HG03469 (cell line): ENCODE measurements at regions not wholly inside any gene's neighbourhood (a gene's known extent, or its start where the extent isn't known, plus 50 kb on each side); places are given as distances from the start of the nearest gene placed in this dataset.
"Not testable (repeated sequence)": the region's sequence is repeated elsewhere in the genome, so short reads cannot be mapped to it uniquely, and the experiment has no call there.

Experiments used
- ATAC-seq: cut with Tn5 transposase; IDR thresholded peaks from one replicate; pipeline ENCODE4 v1.9.1; 2021; ENCODE audit warnings: mild to moderate bottlenecking, moderate library complexity, moderate number of reproducible peaks; ENCODE audit not compliant: unreplicated experiment

- ATAC-seq = not testable (repeated sequence)
Observed at GRCh38 chr4:111337186-111337876, 714.5 kb upstream of the PITX2 start.

- no peak for ATAC-seq
Observed at GRCh38 chr4:111359602-111360001, 736.7 kb upstream of the PITX2 start.

- ATAC-seq = no peak
Observed at GRCh38 chr4:111360906-111361305, 738.0 kb upstream of the PITX2 start.

GRCh38 chr4:111362941-111363361 is 740.1 kb upstream of the PITX2 start:
- ATAC-seq = no peak

- not testable (repeated sequence) for ATAC-seq
Observed at GRCh38 chr4:111377880-111378279, 755.0 kb upstream of the PITX2 start.

- ATAC-seq = no peak
Observed at GRCh38 chr4:111388561-111388960, 756.7 kb upstream of the FAM241A start.

- no peak for ATAC-seq
Observed at GRCh38 chr4:111391829-111392228, 753.4 kb upstream of the FAM241A start.

- ATAC-seq = no peak
Observed at GRCh38 chr4:111393781-111394180, 751.5 kb upstream of the FAM241A start.

- ATAC-seq = no peak
Observed at GRCh38 chr4:111398906-111399330, 746.3 kb upstream of the FAM241A start.

GRCh38 chr4:111399623-111400022 is 745.6 kb upstream of the FAM241A start:
- no peak for ATAC-seq

- ATAC-seq = no peak
Observed at GRCh38 chr4:111400741-111401140, 744.5 kb upstream of the FAM241A start.

GRCh38 chr4:111404673-111405072 is 740.6 kb upstream of the FAM241A start:
- no peak for ATAC-seq

GRCh38 chr4:111405989-111406388 is 739.3 kb upstream of the FAM241A start:
- ATAC-seq = no peak

- no peak for ATAC-seq
Observed at GRCh38 chr4:111410571-111410970, 734.7 kb upstream of the FAM241A start.

GRCh38 chr4:111417521-111417920 is 727.7 kb upstream of the FAM241A start:
- ATAC-seq = no peak

- ATAC-seq = no peak
Observed at GRCh38 chr4:111433441-111433840, 711.8 kb upstream of the FAM241A start.

GRCh38 chr4:111434586-111434985 is 710.7 kb upstream of the FAM241A start:
- ATAC-seq = no peak

GRCh38 chr4:111435986-111436744 is 709.1 kb upstream of the FAM241A start:
- no peak for ATAC-seq

GRCh38 chr4:111441687-111442086 is 703.6 kb upstream of the FAM241A start:
- ATAC-seq = no peak

- not testable (repeated sequence) for ATAC-seq
Observed at GRCh38 chr4:111444836-111445235, 700.4 kb upstream of the FAM241A start.

- ATAC-seq = no peak
Observed at GRCh38 chr4:111449657-111450056, 695.6 kb upstream of the FAM241A start.

GRCh38 chr4:111450867-111451266 is 694.4 kb upstream of the FAM241A start:
- no peak for ATAC-seq
